Eye (tissue), 1 donor: ENCODE measurements at regions not wholly inside any gene's neighbourhood (a gene's known extent, or its start where the extent isn't known, plus 50 kb on each side); places are given as distances from the start of the nearest gene placed in this dataset.
"Not testable (repeated sequence)": the region's sequence is repeated elsewhere in the genome, so short reads cannot be mapped to it uniquely, and the experiment has no call there.

Experiments
- DNase-seq: peaks from one replicate; pipeline ENCODE4 v3.0.0-alpha.2; 2015

DNA sequence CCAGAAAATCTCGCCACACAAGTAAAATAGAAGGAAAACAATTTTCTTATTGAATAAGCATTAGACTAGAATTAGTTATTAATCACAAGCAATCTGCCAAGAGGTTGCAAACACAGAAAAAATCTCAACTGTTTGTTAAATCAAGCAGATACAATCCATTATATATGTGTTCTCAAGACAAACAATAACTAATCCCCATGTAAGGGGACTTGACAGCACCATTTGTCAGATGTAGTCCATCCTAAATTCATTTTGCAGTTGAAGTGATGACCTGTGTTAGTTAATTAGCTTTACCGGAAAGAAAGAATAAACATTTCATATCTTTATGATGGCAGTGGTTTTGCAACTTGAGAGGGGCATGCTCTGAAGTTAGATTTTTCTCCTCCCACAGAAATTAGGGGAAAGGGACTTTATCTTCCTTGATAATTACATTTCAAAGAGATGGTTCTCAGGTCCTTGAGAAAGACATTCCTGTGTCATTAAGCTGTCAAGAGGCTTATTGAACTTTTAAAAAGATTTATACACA, 1588.0 kb downstream of the GRIK2 start:
- DNase-seq: no peak

DNA sequence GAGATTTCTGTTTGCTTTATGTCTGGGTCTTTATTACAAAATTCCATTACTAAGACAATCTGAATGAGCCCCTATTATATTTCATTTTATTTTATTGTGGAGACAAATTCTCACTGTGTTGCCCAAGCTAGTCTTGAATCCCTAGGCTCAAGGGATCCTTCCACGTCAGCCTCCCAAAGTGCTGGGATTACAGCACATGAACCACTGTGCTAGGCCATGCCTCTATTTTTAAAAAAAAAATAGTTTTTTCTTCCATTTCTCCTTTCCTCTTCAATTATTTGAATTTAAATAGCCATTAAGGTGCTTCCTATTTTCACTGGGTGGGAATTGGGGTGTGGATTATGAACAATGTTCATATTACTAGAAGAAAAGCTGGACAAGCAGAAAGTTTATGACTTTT, 1587.4 kb downstream of the GRIK2 start:
- no peak for DNase-seq

DNA sequence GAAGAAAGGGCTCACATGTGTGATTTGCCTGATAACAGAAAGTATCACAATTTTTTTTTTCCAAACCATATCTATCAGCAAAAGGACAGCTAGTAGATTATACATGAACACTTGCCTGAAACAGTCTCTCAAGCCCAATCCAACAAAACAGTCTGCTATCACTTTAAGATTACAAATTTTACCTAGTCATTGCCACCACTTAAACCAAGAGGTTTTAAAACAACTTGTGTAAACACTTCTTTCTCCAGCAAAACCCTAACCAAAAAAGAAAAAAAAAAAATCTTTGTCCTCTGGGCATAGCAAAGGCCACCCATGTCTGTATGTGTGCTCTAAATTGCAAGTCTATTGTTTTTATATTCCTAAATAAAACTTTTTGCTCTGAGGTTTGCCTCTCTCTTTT, 1568.4 kb downstream of the GRIK2 start:
- DNase-seq: no peak

DNA sequence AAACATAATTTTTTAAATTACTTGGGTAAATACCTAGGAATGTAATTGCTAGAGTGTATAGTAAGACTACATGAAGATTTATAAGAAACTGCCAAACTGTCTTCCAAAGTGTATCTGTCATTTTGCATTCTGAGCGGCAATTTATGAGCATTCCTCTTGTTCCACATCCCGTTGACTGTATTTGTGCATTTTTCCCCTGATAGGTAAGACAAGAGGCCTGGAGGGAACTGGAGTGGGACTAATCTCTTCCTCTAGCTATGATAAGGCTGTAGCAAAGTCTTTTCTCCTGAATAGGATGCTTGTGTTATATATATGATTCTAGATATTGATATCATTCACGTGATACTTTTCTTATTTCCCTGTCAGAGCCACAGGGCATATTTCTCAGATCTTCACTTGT, 1557.5 kb downstream of the GRIK2 start:
- DNase-seq: no peak

DNA sequence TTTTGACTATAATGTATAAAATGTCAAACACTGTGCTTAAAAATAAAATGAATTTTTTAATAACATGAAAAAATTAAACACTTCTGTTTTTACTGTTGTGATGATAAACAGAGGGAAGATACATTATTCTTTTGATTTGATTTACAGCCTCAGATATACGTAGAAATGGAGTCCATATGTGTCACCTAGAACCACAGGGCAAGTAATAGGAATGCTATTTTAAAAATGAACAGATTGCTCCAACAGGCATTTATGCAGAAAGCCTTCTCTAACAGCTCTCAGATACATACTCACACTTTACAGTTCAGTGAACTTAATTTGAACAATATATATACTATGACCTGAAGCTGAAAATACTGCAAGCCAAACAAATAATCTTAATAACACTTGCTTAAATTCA, 1551.0 kb downstream of the GRIK2 start:
- DNase-seq: no peak

DNA sequence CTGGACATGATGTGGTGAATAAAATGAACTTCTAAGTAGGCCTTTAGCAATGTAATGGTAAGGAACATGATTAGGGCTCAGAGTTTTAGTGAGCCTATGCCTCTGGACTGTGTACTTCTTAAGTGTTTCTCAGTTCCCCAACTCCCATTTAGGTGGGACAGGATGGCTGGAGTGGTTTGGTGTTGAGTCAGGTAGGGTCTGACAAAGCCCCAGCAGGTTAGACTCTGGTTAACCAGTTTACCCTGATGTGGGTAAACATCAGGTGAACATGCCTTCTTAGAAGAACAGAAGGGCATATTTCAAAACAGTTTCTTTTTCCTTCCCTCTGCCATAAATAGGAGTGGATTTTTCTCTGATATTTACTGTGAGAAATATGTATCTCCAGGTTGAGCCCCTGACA, 1548.7 kb downstream of the GRIK2 start:
- no peak for DNase-seq

DNA sequence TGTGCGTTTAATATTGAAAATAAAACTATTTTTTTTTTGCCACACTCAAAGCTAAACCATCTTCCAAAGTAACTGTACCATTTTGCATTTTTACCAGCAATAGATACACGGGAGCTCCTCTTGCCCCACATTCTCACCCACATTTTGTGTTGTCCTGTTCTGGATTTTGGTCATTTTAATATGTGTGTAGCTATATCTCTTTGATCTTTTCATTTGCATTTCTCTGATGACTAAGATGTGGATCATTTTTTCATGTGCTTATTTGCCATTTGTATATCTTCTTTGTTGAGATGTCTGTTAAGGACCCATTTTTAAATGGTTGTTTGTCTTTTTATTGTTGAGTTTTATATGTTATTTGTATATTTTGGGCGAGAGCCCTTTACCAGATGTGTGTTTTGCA, 1543.5 kb downstream of the GRIK2 start:
- no peak for DNase-seq

DNA sequence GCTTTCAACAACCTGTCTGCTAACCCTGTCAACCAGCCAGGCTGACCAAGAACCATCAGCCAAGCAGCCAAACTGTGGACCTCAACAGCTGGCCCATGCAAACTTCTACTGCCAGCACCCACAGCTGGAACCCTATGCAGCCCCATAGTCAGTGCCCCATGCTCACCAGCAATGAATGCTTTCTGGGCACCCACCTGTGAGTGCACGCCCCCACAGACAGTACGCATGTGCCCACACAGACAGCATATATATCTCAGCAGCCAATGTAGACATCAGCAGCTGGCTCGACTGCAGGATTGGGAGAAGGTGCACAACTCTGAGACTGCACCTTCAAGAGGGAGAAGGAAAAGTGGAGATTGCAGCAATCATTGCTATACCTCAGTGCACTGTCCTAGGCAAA, 1534.6 kb downstream of the GRIK2 start:
- DNase-seq: no peak

DNA sequence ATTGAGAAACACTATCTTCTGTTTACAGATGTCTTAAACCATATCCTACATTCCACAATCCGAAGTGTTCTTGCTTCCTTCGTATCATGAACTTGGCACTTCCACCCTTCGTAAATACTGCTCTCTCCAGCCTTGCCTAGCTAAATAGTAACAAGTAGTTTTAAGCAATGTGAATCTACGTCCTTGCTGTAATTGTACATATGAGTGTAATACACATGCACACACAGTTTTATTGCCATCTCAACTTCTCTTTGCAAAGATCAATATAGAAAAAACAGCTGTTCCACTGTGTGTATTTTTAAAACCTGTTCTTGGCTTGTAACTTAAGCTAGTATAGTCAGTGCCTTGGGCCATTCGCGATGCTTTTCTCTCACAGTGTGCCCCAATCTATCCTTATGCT, 1524.7 kb downstream of the GRIK2 start:
- no peak for DNase-seq

DNA sequence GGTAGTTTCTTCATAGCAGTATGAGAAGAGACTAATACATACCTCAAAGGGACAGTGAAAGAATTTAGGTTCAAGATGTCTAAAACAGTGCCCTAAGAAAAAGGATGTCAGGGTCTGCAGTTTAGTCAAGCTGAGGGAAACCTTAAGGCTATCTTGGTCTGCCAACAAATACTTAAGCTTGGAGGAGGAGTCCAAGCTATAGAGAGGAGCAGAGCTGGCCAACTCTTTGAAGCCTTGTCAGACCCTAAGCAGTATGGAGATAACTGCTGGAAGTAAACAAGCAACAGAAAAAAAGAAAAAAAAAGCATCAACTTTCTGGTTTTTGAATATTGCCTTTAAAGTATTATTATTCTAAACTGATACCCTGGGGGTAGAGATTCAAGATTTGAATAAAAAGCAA, 1518.1 kb downstream of the GRIK2 start:
- no peak for DNase-seq

DNA sequence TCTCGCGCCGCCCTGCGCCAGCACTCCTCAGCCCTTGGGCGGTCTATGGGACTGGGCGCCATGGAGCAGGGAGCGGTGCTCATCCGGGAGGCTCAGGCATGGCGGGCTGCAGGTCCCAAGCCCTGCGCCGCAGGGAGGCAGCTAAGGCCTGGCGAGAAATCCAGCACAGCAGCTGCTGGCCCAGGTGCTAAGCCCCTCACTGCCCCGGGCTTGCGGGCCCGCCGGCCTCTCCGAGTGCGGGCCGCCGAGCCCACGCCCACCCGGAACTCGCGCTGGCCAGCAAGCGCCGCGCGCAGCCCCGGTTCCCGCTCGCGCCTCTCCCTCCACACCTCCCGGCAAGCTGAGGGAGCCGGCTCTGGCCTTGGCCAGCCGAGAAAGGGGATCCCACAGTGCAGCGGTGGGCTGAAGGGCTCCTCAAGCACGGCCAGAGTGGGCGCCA, 1517.2 kb downstream of the GRIK2 start:
- DNase-seq: not testable (repeated sequence)

DNA sequence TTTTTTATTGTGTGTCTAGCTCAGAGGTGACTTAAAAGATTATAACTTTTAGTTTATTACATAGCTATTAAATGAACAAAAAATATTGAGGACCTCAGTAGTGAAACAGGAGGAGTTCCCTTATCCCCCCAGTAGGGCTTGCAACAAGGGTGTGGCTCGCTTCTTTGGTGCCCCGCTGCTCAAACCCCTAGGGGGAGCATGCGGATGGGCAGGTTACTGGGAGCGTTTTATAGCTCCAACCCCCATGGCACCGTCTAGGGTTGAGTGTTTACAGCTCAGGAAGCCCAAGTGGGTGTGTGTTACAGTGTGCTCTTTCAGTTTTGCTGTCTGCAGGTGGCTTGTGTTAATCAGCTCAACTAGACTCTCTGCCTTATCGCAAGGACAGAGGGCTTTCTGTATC, 1513.7 kb downstream of the GRIK2 start:
- DNase-seq: no peak

DNA sequence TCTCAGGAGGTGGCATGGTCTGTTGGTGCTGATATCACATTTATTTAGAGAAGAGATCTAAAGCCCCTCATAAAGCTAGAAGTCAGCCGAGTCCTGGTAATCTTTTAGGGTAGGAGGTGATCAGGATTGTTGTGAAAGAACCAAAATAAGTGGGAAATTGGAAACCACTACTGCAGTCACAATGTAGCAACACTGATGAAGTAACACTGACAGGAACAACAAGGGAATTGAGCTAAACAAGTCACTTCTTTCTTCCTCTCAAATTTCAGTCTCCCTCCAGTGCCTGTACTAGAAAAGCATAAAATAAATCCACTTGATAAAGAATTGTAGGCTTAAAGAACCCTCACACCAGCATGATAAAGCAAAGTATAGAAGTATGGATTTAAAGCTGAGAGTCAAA, 1509.0 kb downstream of the GRIK2 start:
- no peak for DNase-seq

DNA sequence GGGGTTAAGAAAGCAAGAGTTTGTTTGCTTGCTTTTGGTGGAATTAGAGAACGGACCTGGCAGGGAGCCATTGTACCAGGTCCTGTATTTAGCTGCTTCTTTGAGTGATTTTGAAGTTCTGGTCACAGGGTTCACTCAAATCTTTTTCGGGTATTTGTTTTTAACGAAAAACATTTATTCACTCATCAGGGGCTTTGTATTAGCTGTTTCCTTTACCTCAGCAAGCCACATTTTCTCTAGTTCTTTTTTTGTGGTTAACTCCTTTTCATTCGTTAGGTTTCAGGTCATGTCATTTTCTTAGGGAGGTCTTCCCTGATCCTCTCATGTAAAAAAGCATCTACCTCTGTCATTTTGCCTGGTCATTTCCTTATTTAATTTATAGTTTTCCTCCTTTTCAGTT, 1502.2 kb downstream of the GRIK2 start:
- DNase-seq: no peak

DNA sequence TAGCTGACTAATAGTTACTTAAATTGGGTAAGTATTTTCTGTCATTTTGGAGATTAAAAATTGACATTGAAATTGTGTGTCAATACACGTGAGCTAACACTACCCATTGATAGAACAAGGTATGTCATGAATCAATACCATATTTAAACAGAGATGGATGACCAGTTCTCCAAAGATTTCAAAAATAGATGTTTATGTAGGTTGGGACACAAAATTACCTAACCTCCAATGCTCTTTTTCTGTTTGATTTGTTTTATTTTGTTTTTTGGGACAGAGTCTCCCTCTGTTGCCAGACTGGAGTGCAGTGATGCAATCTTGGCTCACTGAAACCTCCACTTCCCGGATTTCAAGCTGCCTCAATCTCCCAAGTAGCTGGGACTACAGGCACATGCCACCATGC, 1491.7 kb downstream of the GRIK2 start:
- DNase-seq: no peak

DNA sequence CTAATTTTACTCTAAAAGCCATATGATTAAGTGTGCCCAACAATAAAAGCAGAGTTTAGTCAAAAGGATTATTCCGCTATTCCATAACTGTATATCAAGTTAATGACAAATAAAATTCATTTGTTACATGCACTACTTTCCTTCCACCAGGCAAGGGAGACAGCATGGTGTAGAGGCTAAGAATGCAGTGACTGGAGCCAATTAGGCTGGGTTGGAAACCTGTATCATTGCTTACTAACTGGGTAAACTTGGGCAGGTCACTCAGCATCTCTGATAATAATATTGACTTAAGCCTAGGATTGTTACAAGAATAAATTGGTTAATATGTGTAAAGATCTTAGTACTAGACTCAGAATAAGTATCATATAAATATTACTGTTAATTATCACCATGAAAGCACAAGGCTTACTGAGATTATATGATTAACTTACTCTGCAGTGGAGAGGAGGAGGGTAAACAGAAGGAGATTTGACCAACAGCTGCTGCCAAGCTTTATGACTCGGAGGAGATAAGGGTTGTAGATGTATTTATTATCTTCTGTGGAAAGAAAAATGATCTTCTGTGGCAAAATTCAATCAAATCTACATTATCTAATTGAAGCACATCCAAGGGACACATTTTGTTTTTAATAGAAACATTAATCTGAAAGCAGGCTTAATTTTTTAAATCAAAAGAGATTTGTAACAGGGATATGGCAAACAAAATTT, 1459.9 kb downstream of the GRIK2 start:
- DNase-seq: peak; percentile 11

DNA sequence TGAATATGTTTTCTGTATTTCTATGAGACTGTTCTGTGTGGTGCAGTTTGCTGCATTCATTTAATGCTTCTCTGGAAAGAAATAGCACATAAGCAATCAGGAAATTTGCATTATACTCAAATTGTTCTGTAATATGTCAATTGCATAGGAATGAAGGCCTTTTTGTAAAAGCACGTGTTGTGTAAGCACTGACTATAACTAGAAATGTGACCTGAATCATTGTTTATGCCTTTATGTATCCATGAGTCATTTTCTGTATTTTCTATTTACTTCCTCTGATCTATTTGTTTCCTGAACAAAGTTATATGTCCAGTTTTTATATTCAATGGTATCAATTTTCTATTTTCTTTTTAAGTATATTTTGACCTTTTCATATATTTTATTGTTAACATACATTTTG, 1455.3 kb downstream of the GRIK2 start:
- no peak for DNase-seq

DNA sequence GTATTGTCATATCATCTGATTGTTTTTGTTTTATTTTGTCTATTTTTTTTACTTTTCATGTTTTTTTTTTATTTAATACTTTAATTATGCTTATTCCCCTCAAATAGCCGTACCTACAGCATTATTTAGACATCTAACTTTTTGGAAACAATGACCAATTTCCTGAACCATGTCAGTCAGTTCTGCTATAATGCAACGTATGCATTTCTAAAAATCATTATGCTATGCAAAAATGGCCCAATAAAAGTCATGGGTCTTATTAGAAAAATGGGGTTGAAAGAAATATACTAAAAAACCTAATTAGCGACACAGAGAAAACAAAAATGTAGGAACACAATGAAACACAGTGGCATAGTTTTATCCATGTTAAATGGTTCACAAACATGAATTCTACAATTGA, 1454.7 kb downstream of the GRIK2 start:
- DNase-seq: no peak

DNA sequence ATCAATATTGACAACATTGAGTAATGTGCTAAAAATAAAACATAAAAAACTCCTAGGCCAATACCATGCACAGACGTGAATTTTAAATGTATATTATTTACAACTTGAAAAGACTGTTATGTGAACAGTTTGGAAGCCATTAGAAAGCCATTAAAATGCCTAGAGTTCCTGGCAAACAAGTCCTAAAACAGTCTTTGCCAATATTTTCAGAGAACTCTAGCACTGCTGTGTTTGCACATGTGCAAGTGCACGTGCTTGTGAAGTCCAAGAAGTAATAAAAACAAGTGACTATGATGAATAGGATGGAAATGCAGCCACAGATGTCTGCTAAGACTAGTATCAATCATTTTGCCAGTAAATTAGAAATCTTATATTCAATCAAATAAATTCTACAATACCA, 1447.6 kb downstream of the GRIK2 start:
- no peak for DNase-seq

DNA sequence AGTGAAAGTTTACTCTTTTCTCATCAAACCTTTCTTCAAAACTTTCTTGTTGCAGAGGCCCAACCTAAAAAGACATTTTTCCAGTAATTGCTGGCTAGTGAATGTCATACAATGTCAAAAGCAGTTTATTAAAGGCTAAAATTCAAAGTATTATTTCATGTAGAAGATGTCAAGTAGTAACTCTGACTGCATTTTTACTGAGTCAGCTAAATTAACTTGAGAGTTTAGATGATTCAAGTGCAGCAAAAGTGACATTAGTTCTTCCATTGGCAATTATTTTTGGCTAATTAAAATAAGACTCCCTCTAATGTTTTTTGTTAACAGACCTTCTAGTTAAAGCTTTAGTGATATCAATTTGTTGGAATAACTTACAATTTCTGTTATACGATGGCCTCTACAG, 1438.5 kb downstream of the GRIK2 start:
- DNase-seq: no peak

DNA sequence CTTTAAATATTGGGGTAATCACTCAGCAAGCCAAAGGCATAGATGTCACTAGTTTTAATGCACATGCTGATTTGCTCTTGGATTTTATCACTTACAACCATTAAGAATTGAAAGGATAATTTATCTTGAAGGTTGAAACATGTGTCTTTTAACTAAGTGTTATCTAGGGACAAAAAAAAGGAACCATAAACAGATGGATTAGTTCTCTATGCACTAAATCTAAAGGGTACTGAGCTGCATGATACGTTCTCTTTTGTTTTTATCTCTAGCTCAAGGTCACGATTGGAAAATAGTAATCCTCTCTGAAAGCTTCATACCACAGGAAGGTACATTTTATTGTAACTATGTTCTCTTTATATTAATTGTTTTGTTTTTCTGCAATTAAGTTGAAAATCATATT, 1426.6 kb downstream of the GRIK2 start:
- no peak for DNase-seq

DNA sequence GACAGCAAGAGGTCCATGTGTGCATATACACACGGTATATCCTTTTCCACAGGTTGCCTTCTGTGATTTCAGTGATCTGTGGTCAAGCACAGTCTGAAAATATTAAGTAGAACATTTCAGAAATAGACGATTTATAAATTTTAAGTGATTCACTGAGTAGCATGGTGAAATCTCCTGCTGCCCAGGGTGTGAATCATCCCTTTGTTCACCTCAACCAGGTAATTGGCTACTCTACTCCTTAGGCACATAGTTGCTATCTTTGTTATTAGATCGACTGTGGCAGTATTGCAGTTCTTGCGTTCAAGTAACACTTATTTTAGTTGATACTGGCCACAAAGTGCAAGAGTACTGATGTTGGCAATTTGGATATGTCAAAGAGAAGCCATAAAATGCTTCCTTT, 1421.7 kb downstream of the GRIK2 start:
- DNase-seq: no peak

DNA sequence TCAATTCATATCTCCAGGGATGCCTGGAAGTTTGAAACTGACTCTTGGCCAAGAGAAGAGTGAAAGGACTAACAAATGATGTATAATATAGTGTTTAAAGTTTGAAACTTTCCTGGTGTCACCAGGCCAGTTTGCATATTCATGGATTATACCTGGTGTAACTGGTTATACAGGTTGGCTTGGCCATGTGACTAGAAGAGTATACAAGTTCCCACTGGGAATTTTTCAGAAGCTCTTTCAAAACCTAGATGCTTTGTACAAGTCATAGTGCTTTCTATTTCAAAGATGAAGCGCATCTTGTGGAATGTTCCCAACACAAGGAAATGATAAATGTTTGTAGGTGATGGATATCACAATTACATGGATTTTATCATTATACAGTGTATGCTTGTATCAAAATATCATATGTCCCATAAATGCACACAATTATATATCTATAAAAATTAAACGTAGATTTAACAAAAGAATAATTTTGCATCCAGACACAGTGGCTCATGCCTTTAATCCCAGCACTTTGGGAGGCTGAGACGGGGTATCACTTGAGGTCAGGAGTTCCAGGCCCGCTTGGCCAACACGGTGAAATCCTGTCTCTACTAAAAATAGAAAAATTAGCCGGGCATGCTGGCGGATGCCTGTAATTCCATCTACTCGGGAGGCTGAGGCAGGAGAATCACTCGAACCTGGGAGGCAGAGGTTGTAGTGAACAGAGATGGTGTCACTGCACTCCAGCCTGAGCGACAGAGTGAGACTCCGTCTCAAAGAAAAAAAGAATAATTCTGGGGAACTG, 1420.2 kb downstream of the GRIK2 start:
- DNase-seq: no peak

DNA sequence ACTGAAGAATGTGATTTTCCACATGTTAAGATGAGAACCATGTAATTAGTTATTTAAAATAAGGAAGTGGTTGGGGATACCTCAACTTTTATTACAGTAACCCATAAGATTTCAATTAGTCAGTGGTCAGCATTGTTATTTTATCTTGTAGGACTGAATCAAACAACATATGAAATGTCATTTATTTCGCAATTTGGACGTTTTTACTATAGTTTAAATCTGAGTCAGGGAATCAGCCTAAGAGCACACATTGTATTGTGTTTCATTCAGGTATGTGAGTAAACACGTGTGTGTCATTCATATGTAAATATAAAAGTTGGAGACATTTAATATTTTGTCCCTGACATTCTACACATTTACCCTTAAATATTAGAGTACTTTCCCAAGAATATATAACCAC, 1418.7 kb downstream of the GRIK2 start:
- DNase-seq: no peak
